Frontal cortex (tissue), 3 donors: ENCODE measurements at regions not wholly inside any gene's neighbourhood (a gene's known extent, or its start where the extent isn't known, plus 50 kb on each side); places are given as distances from the start of the nearest gene placed in this dataset.

Experiments used
- DNase-seq, 2 donors: peaks; one replicate each; pipeline ENCODE4 v3.0.0; 2012; ENCODE audit warnings: low spot score in 2 of 2
- FAIRE-seq: peaks from 2 replicates; lab custom pipeline; 2012; peaks lifted over from hg19 to GRCh38; lab: Jason Lieb, UNC
- donor health status: control.
- donor health status: control.
- donor health status: control.

DNA sequence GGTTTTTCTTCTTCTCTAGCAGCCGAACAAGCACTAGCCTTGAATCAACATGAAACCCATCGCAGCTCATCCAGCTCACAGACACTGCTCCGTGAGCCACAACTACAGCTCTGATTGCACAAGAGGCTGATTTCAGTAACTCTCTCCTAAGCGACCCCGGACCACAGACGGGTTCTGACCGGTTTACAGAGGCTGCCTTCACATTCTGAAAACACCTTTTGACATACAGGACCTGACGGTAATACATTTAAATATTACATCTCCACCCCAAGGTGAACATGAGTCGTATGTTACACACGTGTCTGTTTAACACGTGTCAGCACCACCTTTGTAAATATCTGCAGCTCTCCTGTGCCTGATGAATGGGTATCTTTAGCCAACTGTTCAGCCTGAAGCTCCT is 120.7 kb downstream of the TMEM18 start:
- DNase-seq (no peak), FAIRE-seq (no peak)

DNA sequence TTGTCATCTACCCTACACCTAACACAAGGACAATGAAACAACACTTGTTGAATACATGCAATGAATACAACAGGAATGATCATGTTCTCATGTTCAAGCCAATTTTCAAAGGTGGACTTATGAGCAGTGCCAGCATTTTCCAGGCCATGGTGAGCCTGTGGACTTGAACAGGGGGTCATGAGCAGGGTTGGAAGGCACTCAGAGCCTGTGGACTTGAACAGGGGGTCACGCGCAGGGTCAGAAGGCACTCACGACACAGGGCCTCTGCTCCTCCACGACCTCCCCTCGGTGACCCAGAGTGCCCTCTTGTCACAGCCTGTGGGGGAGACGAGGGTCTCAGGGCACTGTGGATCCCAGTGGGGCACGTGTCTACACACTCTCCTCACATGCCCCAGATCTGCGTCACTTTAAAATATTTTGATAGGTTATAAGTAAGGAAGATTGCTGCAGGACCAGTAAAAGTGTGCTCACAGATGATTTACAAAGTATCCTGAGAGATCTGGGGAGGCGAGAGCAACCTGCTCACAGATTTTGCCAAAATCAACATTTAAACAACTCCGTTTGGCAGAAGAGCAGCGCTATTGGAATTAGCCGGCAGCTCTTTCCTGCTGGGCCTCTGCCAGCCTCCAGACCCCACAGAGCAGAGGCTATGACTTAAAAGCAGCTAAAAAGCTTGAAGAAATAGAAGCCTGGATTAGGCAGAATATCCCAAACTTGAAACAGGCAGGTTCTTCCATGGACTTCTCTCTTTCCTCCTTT is 121.9 kb downstream of the TMEM18 start:
- DNase-seq (no peak), FAIRE-seq (no peak)

DNA sequence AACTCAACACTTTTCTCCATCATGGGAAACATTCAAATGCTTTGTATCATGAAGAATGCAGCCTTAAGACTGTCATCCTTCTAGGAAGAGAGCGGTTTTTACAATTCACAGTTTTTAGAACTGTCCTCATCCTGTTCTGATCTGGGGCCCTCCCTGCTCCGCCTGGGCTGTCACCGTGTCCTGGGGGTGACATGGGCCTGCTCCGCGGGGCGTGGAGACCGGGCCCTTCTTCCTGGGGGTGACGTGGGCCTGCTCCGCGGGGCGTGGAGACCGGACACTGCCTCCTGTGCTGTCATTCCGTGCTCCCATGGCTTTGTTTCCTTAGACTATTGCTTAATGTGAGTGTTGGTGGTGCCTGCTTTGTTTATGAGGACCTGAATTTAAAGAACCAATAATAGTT is 122.8 kb downstream of the TMEM18 start:
- no peak for FAIRE-seq
- DNase-seq = no peak

DNA sequence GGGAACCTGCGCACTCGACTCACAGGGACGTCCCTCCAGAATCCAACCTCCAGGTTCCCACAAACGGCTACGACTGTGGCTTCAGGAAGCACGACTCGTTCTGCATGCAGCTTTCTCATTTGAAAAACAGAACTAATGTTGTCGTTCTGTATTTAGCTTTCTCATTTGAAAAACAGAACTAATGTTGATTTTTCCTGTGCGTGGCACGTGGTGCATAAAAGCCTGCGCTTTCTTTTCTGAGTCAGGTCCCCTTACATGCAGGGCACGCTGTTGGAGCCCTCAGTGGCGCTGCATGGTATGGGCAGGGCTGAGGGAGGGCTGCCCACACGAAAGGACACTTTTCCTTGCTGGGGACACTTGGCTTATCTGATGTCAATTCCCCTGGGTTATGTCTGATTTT is 124.3 kb downstream of the TMEM18 start:
- no peak for DNase-seq

DNA sequence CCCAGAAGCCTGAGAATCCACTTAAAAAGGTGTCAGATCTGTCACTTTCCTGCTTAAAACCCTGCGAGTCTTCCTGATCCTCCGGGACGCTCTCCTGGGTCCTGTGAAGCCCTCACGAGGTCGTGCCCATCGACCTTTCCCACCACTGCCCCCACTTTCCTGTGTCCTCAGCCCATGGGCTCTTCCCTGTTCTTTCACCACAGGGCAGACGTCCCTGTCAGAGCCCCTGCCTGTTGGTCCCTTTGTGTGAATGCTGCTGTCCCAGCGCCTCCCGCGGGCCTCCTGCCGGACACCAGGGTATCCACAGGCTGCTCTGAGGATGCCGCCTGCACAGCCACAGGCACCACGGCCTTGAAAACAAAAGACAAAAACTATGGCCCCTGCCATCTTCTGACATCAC is 125.6 kb downstream of the TMEM18 start:
- FAIRE-seq (no peak), DNase-seq (no peak)

More for the DNA sequence above, 124.3 kb downstream of the TMEM18 start:
- no peak for FAIRE-seq

DNA sequence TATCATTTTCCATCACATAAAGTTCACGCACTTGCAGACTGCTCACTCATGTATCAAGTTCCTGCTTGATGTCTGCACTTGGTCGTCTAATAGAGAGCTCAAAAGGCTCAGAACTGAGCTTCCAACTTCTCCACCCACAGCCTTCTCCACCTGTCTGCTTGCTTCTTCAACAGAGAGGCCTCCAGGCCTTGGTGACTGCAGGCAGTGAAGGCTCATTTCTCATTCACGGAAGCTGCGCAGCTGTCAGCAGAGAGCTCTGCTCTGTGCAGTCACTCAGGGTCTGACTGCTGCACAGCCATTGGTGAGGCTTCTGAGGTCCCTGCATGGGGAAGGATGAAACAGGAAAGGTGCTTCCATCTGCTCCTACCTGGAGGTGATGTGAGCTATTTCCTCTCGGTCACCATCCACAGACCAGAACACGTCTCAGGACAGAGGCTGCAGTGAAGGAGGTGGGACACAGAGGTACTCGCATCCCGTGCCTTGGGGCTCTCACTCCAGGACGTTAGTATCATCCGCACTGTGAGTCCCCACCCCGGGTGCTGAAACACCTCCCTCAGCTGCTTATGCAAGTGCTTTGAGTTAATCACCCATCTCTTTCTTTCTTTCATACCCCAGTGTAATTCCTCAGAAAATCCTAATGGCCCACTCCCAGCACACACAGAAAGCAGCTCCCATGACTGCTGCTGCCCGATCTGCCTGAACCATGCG is 126.2 kb downstream of the TMEM18 start:
- DNase-seq (no peak), FAIRE-seq (no peak)

DNA sequence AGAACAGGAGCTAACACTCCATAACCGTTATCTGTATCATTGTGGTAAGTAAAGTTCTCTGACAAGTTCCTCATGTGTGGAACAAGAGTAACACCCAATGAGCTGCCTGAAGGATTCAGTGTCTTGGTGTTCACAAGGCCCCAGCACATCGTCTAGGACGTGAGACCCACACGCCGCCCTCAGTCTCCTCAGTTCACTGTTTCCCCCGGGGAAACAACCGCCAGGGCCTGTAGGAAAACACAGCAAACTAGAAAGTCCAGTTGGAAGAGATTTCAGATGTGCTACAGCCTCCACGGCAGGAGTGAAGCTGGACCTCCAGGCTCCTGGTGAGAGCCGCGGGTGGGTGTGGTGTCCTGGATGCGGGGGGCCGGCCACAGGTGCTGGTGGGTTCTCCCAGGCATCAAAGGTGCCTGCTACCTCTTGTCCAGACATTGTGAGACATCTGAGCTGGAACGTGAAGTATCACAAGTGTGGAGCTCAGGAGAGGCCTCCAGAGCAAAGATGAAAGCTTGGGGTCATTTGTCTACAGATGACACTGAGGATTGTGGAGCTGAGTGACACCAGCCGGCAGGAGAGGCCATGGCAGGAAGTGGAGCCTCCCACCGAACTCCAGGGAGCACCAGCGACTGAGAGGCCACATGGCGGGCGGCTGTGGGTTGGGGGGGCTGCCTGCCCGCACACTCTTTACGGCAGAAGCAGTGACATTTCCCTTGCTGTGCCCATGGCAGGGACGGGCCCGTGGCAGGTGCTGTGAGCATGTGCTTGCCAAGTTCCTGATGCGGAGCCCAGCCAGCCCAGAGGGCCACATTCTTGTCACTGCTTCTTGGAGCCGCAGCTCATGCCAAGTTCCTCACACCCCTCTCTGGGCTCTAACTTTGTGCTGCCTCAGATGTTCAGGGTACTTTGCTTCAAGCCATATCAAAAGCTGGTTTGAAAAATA is 131.2 kb downstream of the TMEM18 start:
- DNase-seq (no peak), FAIRE-seq (no peak)

DNA sequence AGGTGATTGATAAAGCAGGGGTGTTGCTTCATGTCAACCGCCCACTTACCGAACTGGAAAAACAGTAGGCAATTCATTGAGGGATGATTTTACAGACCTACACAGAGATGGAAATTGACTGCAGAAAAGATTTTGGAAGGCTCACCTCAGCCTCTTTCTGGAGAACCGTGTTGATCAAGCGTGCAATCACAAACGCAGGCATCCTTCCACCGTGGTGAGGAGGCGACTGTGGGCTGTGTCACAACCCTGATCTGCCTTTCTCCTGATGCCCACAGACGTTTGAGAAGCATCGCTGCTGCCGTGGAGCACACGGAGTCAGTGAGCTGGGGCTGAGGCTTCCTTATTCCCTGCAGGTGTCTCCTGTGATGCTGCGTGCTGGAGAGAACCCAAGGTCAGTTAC is 132.0 kb downstream of the TMEM18 start:
- FAIRE-seq (no peak), DNase-seq (no peak)

DNA sequence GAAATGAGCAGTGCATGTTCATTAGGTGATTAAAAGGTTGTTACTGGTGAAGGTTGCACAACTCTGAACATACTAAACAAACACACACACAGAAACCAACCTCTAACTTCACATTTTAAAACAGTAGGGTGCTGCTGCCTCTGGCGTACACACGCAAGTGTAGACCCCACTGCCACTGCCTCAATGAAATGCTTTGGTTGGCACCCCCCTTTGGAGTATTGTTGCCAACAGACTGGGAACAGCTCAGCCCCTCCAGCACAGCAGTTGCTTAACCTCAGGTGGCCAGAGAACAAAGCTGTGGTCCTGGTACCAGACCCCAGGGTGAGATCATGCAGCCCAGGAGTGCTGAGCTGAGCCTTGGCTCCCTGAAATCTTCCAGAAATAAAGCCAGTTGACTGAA is 138.6 kb downstream of the TMEM18 start:
- FAIRE-seq (no peak), DNase-seq (no peak)

DNA sequence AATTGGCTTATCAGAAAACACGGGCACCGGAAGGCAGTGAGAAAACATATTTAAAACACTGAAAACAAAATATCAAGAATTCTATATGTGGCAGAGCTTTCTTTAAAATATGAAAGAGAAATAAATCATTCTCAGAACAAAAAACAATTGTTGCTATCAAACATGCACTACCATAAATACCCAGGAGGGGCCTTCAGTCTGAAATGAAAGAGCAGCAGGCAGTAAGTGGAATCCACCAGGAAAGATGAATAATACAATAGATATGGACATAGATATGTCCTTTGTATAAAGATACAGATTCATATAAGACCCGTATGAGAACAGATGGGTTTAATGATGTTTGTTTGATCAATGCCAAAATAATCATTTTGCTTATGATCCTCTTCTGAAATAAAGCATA is 142.0 kb downstream of the TMEM18 start:
- DNase-seq (no peak), FAIRE-seq (no peak)

DNA sequence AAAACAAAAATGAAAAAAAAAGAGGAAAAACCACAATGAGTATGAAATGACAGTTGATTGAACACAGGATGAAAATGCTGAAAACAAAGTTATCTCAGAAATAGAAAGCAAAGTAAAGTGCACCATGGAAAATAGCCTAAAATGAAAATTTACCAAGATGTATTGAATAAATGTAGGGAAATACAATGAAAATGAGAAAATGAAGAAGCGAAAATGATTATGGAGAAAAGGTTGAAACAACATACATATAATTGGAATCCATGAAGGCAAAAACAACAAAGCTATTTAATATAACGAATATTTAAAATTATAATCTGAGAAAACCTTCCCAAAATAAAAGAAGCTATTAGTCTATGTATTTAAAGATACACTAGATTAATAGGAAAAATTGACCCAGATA is 147.4 kb downstream of the TMEM18 start:
- DNase-seq (no peak), FAIRE-seq (no peak)

DNA sequence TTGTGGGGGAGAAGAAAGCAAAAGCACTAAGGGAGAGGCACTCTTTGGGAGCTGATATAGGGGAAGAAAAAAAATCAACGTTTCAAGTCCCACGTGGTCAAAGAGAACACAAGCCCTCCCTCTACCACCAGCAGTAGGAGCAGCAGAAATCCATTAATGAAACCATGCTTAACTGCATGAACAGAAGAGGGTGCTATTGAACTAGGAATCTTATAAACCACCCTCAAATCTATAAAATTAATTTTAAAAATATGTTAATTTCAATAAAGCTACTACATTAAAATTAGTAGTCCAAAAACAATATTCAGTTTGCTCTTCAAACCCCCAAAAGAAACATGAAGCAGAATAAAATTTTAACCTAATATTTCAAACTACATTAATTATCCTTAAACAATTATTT is 147.8 kb downstream of the TMEM18 start:
- DNase-seq (peak in 1 of 2 donors; percentile 34), FAIRE-seq (peak; percentile 40)

DNA sequence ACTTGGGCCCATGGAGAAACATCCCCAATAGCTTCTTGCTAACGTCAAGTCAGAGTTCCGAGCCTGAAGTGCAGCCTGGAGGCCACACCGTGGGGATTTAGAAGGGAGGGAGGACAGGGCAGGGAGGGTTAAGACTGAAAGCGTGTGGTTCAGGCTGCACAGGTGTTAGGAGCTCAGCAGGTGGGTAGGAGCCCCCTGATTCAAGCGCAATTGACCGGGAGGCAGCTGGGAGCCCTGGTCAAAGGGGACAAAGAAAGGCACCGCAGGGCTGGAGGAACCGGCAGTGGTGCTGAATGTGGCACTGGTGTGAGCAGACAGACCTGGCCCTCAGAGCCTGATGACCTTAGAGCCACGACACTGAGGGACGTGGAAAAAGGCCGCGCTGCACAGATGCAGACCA is 149.6 kb downstream of the TMEM18 start:
- DNase-seq = no peak
- FAIRE-seq = no peak

DNA sequence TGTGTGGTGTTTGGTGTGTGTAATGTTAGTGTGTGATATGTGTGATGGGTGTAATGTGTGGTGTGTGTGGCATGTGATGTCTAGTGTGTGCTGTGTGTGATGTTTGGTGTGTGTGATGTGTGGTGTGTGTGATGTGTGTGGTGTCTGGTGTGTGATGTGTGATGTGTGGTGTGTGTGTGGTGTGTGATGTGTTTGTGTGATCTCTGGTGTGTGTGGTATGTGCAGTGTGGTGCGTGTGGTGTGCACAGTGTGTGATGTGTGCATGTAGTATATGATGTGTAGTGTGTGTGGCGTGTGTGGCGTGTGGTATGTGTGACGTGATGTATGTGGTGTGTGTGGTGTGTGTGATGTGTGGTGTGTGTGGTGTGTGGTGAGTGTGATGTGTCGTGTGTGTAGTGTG is 150.3 kb downstream of the TMEM18 start:
- FAIRE-seq (no peak), DNase-seq (no peak)

DNA sequence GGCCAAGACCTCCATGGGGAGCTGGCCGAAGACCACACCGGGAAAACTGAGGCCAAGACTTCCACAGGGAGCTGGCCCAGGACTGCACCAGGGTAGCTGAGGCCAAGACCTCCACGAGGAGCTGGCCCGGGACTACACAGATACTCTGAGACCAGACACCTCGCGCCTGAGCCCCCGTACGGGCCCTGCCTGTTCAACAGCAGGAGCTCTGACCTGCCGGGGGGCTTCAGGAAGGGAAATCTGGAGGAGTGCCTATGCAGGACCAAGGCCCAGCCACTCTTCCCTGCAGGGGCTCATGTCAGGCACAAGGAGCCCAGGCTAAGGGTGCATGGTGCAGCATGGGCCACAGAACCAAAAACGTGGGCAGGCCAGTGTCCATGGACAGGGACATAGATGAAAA is 151.6 kb downstream of the TMEM18 start:
- FAIRE-seq = no peak
- DNase-seq = no peak

DNA sequence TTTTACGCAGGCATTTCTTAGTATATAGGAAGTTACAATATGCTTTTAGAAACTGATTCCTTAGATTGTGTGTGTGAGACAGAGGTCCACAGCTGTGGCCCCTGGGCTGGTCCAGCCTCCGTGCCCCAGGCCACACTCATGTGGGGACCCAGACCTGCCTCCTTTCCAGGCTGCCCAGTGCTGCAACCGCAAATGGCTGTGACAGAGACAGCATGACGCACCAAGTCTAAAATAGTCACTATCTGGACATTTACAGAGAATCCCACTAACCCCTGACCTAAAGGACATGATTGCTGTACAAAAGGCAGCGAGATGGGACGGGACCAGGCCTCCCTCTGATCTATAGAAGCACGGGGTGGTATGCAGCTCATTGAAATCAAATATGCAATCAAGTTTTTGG is 152.2 kb downstream of the TMEM18 start:
- DNase-seq = no peak
- FAIRE-seq = no peak

DNA sequence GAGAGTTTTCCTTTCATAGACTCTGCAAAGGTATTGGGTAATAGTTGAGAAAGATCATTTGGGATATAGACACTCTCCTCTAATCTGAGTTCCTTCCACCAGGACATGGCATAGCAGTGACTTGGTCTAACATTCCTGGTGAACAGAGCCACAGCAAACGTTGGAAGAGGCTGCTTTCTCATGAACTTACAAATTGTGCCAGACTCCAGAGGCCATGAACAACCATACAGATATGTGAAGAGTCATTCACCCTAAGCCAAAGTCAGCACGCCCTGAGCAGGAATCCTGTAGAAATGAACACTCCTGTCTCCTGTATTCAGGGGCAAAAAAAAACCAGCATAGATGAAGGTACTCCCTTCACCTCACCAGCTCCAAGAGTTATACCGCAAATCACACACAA is 152.8 kb downstream of the TMEM18 start:
- DNase-seq (no peak), FAIRE-seq (no peak)

DNA sequence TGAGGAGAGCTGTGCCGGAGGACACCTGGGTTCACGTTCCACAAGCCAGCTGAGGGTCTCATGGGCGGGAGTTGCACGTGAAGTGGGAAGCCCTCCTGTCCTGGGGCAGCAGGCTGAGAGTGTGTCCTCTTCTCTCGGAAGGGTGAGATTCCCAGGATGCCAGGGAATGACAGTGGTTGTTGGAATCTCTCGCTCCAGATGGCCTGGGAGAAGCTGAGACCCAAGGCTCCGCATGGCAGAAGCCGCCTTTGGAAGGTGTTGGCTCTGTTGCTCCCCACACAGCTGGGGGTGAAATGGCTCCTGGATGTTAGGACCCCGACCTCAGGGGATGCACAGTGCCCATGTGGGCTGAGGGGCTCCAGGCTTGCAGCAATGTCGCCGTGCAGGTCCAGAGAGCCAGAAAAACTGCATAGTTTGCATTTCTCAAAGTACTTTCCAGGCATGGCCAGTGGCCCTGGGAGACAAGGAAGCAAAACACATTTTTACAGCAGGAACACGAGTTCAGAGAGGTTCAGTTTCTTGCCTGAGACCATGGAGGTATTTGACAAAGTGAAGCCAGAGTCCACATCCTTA is 153.4 kb downstream of the TMEM18 start:
- no peak for FAIRE-seq
- no peak for DNase-seq

DNA sequence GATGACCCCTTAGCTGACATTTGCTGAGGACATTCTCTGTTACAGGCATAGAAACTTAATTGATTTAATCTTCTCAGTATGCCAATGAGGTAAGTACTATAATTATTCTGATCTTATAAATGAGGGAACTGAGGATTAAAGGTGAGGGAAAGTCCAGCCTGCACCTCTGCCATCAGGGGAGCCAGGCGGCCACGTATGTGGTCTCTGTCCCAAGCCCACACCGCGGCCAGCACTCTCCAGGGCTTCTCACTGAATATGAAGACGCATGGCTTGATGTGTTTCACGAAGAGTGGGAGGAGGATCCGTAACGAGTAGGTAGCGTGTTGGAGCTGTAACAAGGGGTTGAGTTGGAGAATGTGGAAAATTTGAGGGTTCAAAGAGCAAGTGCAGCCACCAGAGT is 154.4 kb downstream of the TMEM18 start:
- FAIRE-seq (no peak), DNase-seq (no peak)

DNA sequence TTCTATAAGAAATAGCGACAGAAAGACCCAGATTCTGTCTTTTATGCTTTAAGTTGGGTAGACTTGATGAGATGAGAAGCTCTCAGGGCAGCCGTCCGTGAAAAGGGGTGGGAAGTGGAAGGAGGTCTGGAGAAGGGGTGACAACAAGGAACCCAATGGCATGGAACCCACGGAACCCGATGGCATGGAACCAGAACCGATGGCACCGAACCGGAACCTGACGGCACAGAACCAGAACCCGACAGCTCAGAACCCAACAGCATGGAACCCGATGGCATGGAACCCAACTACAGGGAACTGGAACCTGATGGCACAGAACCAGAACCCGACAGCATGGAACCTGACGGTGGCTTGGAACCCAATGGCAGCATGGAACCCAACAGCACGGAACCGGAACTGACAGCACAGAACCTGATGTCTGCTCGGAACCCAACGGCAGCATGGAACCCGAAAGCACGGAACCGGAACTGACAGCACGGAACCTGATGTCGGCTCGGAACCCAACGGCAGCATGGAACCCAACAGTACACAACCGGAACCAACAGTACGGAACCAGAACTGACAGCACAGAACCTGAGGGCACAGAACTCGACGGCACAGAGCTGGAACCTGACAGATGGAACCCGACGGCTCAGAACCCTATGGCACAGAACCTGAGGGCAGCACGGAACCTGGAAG is 155.2 kb downstream of the TMEM18 start:
- DNase-seq (no peak), FAIRE-seq (no peak)
